HG03378 (cell line): ENCODE measurements at regions not wholly inside any gene's neighbourhood (a gene's known extent, or its start where the extent isn't known, plus 50 kb on each side); places are given as distances from the start of the nearest gene placed in this dataset.
A peak's percentile ranks its signal among the peaks of the same experiment; 100 is the strongest.

Experiments
- ATAC-seq: cut with Tn5 transposase; IDR thresholded peaks from one replicate; pipeline ENCODE4 v1.9.1; 2021; ENCODE audit warnings: mild to moderate bottlenecking, moderate library complexity; ENCODE audit not compliant: unreplicated experiment

DNA sequence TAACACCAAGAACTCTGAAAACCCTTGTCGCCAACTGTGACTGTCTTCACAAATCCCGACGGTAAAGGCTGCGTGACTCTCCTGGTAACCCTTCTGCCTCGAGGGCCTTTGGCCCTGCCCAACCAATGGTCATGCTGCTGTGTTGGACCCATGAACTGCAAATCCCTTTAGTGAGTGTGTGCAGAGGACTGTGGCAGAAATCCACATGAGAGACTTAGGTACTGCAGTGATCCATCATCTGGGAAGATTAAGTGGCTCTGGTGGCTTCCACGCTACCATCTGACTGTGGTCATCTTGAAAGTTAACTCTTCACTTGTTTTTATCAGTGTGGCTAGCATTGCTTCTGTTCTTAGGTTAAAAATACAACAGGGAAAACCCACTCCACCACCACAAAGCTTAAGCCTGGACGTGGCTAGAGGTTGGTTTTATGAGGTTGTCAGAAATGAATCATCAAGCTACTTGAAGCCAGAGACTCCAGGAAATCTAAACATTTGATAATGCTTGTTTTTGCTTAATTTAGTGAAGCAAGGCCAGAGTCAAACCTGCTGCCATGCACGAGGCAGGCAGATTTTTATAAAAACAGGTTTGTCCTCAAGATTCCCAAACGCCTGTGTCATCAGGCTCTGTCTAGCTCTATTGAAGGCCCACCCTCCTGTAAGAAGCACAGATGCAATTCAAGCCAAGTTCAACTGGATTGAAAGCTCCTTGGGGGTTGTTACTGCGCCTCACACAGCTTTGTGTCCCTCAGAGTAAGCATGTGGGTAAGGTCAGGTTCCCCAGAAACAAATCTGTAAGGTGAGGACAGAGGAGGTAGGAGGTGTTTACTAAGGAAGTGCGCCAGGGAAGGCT lies 52.7 kb upstream of the ERCC6L2 start:
- ATAC-seq: peak; percentile 91

DNA sequence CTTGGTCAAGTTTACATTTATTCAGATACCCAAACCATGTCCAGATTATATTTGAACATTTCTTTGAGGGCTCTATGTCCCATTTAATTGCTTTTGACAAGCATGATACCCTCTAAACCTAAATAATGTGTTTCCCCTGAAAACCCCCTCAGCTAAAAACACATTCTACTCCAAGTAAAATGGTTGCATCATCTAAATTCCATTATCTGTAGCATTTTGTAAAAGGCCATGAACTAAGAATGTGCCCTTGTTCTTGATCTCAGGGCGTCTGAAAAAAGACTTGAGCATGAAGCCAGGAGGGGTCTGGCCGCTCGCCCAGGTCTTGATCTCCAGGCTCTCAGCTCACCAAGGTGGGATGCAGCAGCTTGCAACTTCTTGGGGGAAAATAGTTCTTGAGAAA lies 53.5 kb upstream of the ERCC6L2 start:
- no peak for ATAC-seq

DNA sequence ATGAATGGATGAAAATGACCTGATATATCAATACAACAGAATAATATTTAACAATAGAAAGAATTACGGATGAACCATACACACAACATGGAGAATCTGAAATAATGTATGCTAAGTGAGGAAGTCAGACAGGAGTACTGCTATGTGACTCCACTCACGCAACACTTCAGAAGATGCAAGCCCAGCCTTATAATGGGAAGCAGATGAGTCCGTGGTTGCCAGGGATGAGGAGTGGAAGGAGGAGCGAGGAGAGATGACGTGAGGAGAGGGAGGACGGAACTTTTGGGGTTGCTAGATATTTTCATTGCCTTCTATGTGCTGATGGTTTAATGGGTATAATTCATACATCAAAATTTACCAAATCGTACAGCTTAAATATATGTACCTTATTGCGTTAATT lies 55.4 kb upstream of the ERCC6L2 start:
- no peak for ATAC-seq

DNA sequence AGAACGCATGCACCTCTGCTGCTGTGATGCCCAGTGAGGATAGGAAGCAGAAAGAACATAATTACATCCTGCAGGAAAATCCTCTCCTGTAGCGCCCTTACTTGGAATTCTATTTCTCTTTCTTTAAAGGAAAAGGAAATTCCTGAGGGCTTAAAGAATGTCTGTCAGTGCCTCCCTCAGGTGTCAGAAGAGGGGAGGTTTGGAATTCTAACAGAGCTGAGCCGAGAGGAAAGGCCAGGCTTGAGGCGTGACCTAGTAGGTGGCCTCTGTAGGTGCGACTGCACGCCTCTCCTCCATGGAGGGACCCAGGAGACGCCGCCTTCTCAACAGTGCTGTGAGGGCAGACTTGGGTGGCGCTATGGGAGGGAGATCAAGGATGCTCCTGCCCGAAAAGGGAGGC lies 55.9 kb upstream of the ERCC6L2 start:
- ATAC-seq: no peak

DNA sequence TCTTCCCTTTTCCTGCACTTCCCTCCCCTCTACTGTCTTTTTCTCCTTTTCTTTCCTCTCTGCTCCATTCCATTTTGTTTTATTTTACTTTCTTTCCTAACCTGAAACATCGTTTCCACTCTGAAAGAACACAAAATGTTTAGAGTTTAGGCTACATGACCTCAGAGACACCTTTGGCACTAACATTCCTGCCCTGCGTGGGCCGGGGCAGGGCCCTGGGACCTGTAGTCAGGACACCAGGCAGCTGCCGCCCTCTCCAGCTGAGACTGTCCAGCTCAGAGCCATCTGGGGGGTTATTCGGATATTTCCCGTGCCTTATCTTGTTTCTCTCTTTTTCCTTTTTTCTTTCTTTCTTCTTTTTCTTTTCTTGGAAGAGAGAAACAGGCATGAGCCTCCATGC lies 58.3 kb upstream of the ERCC6L2 start:
- no peak for ATAC-seq

DNA sequence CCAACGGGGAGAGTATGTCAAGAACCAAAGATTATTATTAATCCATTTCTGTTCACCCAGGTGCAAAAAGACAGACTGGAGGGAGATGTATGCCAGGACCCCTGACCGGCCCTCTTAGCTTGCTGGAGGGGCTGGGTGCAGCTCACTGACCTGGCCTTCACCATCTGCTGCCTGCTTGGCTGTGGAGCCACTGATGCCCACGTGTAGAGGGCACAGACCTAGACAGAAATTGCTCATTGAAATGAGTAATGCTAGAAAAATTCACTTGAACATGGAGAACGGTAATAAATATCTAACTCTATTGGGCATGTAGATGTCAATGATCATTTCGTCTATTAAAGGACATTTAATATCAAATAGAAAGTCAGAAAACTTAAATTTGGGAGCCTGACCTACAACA lies 58.8 kb upstream of the ERCC6L2 start:
- ATAC-seq: no peak

DNA sequence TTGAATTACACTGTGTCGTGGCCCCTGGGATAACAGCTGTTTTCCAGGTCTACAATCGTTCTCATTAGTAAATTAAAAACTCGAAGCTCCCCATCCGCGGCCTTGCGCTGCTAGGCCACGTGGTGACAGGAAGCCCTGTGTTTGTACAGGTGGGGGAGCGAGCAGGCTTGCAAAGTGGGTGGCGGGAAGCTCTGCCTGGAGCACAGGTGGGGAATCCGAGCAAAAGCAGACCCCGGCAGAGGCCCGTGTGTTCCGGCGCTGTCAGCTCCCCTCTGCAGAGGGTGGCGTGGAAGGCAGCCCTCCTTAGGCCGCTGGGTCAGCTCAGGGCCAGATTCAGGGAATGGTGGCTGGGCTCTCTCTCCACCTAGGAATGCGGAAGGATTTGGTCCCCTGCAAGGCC lies 59.5 kb upstream of the ERCC6L2 start:
- ATAC-seq: no peak

DNA sequence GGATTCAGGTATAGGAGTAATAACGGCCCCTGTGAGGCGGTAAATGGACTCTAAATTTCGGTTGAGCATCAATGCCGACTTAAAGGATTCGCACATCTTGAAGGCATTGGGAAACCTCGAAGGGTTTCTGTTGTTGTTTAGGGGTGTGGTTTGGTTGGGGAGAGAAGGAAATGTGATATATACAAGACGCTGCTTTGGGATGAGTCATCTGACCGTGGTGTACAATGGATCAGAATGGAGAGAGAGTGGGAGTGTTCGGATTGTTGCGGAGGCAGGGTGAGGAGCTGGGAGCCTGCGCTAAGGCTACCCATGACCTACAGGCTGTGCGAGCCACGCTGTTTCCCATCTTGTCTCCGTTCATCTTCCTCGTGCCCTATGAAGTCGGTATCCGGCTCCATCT lies 60.4 kb upstream of the ERCC6L2 start:
- ATAC-seq: no peak

DNA sequence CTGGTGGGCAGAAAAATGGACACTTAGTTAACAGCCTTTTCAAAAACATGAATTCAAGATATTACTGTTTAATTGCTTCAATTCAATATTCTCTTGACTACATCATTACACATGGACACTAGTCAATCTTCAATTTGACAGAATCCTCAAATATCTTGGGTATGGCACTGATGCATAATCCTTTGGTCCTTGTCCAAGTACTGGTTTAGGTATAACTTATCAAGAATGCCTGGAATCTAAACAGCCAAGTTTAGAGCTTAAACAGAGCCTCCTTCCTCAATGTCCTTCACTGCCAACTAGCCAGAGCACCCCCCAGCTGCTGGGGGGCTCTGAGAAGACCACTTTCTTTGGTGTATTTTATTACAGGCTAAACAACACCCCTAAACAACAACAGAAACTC lies 61.6 kb upstream of the ERCC6L2 start:
- ATAC-seq: no peak

DNA sequence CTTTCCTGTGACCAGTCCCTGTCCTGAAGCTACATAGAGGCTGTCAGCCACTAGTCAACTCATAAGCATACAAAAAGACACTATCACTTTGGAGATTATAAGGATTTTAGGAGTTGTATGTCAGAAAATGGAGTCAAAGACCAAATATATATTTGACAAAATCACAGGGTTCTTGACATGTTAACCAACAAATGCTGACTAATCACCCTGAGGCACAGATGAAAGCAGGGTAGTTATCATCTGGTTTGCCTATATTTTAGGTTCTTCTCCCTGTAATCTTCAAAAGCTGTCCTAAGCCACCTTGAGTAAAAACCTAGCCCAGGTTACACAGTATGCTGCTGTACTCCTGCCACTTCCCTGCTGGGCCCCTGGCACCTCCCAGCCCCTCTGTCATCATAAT lies 64.7 kb upstream of the ERCC6L2 start:
- no peak for ATAC-seq

DNA sequence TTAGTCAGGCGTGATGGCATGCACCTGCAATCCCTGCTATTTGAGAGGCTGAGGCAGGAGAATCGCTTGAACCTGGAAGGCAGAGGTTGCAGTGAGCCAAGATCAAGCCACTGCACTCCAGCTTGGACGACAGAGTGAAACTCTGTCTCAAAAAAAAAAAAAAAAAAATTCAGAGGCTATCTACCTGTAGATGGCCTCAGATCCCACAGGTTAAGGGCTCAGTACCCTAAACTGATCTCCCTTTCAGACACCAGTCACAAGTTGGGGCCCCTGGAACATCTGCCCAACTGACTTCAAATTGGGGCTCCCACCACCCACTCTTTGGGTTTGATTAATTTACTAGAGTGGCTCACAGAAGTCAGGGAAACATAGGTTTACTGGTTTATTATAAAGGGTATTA lies 65.4 kb upstream of the ERCC6L2 start:
- no peak for ATAC-seq

DNA sequence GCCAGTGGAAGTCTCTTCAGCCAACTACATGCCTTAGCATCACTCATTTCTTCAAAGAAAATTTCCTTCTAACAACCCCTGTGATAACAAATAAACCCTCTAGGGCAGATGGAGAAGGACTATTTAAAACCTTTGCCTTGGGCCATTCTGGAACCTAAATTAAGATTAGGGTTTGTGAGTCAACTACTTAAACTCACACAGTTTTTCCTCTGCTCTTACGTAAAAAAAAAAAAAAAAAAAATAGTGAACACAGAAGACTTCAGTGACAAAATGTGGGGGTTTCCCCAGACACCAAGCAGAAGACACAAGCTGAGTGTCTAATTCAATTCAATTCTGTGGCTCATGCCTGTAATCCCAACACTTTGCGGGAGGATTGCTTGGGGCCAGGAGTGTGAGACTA lies 65.8 kb upstream of the ERCC6L2 start:
- ATAC-seq: no peak

DNA sequence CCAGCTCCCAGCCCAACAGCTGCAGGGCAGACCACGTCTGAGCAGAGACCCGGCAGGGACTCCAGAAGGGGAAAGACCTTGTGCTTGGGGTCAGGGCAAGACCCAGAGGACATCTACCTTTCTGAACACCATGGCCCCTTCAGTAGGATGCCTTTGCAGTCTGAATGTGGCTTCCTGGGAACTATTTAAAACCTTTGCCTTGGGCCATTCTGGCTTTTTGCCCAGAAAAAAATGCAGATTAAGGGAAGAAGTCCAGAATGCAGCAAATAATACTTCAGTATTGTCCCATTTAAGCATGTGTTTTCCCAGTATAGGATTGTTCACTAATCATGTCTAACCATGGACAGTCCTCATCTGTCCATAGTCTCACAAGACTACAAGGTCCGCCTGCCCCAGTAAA lies 67.5 kb upstream of the ERCC6L2 start:
- ATAC-seq: no peak

DNA sequence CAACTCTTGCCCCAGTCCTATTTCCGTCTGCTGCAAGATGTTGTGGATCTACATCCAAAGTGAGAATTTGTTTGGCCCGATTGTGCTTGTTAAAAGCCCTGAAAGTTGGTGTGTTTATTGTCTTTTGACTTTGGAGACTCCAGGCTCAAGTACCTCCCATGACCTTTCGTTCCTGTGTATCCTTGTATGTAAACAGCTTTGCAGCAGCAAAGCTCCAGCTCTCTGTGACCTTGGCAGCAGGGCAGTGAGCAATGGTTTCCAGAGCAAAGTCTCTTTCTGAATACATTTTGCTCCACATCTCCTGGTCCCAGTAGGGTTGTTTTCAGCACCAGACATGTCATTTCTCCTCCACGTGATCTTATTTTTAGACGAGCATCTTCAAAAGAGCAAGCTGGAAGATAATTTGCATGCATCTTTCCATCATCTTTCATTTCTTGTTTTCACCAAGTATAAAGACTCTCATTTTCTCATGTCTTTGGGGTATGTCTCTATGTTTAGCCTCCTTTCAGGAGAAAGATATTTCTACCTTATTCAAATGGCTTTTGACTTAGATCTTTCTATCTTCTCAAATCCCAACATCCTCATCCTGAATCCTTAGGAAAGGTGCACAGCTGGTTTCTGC lies 68.1 kb upstream of the ERCC6L2 start:
- ATAC-seq: no peak

DNA sequence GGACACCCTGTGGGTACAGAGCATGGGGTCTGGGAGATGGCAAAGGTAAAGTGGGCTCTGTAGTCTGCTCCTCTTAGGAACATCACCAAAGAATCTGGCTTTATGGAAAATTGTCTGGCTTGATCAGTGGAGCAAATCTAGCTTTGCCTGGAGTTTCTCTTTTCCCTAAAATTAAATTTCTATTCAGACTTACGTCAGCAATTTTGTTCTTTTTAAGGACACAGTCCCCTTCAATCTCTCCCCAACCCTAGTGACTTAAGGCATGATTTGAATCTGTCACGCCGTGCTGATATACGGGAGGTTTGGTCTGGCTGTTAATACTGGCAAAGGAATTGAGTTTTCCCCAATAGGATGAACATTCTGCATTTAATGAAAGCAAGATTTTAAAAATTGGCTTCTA lies 72.3 kb upstream of the ERCC6L2 start:
- no peak for ATAC-seq

DNA sequence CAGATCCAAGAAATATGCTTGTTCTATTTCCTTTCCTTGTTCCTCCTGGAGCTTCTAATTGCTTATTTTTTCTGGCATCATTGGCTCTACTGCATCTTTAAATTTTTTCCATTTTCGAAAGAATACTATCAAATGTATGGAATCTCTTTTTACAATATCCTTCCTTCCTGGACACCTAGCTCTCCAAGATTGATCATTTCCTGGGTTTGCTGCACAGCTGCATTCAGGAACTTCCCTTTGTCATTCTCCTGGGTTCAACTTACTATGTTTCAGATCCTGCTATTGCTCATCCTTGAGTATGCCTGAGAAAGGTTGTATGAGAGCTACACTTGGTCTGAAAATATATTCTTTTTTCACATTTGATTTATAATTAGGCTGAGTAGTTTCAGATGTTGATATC lies 73.7 kb upstream of the ERCC6L2 start:
- no peak for ATAC-seq

DNA sequence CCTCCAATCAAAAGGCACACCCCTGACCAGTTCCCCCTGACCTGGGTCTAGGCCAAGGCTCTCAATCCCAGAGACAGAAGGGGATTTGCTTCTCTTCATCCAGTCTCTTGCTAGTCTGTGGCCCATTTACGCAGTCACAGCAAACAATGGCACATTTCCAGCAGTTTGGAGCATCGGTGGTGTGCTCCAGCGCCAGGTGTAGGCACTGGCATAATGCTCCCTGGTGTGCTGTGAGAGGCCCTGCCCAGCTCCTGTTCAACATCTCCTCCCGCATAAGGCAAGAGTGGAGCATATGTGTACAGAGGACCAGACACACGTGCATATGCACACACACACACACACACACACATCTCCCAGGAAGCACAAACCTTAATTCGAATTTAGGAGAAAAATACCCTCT lies 79.5 kb upstream of the ERCC6L2 start:
- no peak for ATAC-seq

DNA sequence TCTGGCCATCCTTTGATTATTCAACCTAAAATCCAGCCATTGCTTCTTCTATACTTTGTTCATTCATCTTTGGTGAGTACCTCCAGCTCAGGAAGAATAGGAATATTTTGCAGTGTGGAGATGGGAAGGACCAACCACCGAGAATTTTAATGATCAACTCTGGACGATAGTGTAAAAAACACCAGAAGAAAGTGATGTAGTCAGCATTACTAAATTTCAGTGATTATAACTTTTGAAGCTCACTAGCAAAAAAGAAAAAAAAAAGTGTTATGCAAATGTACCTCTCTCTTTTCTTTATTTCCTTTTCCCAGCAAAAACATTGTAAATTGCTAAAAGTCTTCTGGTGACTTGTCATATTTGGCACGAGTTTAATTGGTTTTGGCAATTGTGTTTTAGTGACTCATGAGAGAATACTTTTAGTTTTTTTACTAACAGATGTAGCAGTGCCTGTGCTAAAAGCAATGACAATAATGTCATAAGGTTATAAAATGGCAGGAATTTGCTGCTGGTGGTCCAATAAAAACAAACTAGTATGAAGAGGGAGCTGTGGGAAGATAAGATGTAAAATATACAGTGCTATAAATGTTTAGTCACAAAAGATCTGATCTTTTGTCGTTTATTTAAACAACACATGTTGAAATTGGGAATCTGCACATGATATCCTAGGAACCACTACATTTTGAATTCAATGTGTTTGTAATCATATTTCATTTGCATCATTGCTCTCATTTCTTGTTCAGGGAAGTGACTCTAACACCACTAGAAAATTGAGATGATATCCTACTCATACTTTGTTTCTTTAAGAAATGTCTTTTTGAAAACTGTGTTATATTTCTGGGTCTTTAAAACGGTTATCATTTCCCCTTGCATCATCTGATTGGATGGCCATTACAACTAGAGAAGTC lies 81.3 kb upstream of the ERCC6L2 start:
- no peak for ATAC-seq

DNA sequence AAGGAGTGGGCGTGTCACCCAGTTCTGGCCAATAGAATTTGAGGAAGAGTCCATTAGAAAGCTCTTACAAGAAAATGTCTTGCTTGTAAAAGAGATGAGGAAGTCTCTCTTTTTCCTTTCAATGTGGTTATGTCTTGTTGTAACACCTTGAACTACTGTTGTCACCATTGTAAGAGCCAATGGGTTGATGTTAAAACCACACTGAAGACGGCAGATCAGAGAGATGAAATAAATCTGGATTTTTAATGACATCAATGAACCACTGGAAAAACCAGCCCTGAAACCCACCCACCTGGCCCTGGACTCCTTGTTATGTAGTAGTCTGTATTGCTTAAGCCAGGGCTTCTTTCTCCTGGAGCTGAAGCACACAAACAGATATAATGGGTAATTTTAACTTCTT lies 83.8 kb upstream of the ERCC6L2 start:
- no peak for ATAC-seq

DNA sequence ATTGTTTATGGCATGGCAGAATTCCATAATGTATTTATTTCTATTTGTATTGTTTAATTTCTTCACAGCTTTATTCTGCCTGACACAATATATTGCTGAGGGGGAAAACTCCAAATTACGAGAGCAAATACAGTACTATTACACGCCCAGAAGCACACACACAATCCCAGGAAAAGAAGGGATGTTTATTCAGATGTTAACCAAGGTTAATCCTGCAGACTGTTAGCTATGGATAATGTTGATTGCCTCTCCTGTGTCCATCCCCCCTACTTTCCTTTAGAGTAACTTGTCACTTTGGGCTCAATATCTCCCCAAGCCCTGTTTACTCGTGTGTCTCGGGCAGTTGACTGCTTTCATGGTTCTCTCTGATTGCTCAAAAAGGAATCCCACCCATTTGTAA lies 84.2 kb upstream of the ERCC6L2 start:
- ATAC-seq: no peak

DNA sequence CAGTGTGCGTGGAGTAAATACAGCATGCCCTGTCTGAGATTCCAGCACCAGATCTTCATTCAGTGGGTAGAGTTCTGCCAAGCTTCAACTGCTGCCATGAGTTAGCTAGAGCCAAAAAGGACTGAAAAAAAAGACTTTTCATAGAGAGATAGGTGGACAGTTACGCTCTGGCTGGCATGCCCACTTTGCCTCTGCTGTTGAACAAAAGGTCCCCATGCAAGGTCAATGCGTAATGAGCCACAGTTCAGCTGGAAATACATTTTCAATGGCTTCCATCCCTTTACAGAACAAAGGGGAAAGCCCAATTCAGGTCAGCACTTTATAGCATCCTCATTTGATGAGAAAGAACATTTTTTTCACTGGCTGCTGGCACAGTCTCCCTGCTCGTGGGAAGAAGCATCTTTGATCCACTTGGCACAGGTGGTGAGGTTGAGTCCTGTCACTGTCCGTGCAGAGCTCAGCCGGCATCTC lies 86.9 kb upstream of the ERCC6L2 start:
- no peak for ATAC-seq

DNA sequence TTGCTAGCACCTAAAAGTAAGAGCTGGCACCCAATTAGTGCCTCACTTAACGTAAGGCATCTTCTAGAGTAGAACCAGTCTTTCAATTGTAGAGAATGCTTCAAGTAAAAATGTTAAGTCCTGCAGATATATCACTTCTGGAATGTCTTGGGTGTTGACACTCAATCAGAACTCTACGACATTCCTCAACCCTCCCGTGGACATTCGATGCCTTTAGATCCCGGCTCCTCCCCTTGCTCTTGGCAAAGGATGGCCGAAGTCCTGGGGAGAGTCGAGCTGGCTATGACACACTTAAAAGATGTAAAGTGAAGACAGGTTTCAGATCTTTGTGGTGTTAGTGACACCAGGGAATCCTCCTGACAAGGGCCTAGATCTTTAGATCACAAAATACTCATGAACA lies 87.5 kb upstream of the ERCC6L2 start:
- no peak for ATAC-seq
